DMS114 treated with DMSO at 0.1 percent for 48 hours (cell line): ENCODE measurements at regions not wholly inside any gene's neighbourhood (a gene's known extent, or its start where the extent isn't known, plus 50 kb on each side); places are given as distances from the start of the nearest gene placed in this dataset.
"Not testable (repeated sequence)": the region's sequence is repeated elsewhere in the genome, so short reads cannot be mapped to it uniquely, and the experiment has no call there.

Experiments
- DNase-seq: peaks from one replicate; lab custom pipeline; 2025; ENCODE audit not compliant: unreplicated experiment; lab: John Stamatoyannopoulos, UW

DNA sequence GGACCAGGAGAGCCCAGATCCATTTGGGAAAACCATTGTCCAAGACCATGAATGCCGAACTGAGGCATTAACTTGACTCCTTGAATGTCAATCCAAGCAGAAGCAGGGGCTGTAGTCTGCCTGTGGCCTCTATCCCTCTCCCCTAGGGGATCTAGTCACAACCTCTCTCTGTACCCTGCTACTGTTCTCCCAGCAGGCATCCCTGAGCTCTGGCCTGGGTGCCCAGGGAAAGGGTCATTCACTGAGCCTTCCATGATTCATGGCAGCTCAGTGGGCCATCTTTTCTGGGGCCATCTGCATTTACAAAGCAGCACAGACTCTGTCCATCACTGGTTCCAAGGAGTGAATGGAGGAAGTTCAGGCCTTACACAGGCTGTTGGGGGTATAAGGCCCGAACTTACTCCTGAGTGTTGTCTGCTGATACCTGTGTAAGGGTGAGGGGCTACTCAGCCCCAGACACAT lies 151.8 kb downstream of the ZFP36L2 start:
- DNase-seq = no peak

GRCh38 chr2:43074052-43074451 lies 152.4 kb downstream of the ZFP36L2 start:
- no peak for DNase-seq

DNA sequence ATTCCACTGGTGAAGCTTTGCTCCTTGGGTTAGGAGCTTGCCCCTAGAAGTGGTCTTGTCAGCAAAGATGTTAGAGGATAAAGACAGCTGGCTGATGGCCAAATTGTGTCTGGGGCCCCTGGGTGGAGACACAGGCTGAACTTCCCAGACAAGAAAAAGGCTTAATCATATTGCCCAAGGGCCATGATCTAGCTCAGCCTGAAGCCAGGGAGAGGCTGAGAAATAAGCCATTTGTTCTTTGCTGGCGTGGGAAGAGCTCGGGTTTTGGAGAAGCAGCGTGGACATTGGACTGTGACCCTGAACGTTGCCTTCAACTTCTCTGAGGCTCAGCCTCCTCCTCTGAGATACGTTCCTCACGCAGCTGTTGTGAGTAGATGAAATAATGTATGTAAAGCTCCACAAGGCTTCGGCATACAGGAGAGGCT lies 153.0 kb downstream of the ZFP36L2 start:
- no peak for DNase-seq

- no peak for DNase-seq
These were observed 154.5 kb downstream of the ZFP36L2 start for GRCh38 chr2:43071599-43072550.

DNA sequence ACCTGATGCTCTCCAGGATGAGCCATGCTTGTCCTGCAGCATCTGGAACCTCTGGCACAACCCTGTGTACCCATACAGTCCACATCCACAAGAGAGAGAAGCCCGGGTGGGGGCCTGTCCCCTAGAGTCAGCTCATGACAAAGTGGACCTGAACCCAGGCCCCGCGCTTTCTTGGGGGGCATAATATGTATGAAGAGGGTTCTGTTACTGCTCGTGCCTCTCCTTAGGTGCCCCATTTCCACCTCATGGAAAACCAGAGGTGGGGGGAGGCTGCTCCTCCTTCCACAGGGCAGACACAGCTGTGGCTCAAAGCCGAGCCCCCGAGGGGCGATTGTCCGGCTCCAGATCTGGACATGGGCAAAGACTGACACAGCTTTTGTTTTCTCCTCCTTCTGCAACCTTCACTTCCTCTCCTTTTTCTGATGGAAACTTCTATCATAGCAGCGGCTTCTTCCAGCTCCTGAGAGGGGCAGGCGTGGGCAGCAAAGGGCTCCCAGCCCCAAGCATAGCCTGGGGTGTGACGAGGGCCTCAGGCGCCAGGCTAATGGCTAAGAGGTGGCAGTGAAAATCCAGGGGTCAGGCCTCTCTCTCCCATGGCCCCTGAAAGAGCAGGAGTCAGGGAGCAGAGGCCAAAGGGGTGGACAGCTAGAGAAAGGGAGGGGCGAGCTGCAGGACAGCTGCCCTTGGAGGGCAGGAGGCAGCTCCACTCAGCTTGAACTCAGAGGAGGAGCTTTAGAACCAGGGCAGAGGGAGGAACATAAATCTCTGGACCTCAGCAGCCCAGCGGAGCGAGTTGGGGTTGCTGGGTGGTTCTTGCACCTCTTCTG lies 155.5 kb downstream of the ZFP36L2 start:
- no peak for DNase-seq

DNA sequence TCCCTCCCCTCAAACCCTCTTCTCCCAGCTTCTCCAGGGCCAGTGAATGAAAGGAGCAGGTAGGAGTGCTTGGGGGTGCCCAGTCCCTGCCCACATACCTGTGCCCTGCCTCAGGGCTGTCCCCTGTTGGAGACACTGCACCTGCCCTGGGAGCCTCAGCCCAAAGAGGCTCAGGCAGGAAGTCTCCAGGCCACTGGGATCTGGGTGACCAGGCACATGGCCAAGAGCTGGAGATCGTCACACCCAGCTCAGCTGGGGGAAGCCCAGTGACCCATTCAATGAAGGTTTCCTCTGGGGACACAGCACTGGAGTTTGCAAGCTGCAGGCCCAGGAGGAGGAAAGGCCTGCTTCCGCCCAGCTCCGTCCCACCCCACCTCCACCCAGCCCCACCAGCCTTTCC lies 156.4 kb downstream of the ZFP36L2 start:
- no peak for DNase-seq

- no peak for DNase-seq
These were observed 157.5 kb downstream of the ZFP36L2 start for GRCh38 chr2:43068631-43069517.

DNA sequence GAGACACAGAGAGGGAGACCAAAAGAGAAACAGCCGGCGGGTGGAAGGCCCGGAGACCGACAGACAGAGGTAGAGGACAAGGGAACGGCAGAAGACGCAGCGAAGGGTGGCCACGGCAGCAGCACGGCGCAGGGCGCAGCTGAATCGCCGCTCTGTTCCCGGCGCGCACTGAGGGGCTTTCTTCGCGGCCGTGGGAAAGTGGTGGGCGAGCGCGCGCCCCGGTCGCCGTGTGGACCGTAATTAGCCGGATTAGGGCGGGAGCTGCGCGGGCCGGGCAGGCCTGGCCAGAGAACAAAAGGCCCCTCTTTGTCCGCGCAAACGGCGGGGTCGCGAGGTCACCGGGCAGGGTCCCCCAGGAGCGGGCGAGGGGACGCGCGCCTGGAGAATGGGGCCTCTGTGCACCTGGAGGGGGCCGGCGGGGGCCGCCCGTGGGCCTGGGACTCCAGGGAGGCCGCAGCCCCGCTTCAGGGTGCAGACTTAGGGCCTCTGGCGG lies 158.3 kb downstream of the ZFP36L2 start:
- no peak for DNase-seq

- DNase-seq = no peak
These were observed 159.0 kb downstream of the ZFP36L2 start for GRCh38 chr2:43067254-43068040.

- not testable (repeated sequence) for DNase-seq
These were observed 159.7 kb downstream of the ZFP36L2 start for GRCh38 chr2:43066541-43067253.

- DNase-seq = no peak
These were observed 160.5 kb downstream of the ZFP36L2 start for GRCh38 chr2:43065871-43066270.

DNA sequence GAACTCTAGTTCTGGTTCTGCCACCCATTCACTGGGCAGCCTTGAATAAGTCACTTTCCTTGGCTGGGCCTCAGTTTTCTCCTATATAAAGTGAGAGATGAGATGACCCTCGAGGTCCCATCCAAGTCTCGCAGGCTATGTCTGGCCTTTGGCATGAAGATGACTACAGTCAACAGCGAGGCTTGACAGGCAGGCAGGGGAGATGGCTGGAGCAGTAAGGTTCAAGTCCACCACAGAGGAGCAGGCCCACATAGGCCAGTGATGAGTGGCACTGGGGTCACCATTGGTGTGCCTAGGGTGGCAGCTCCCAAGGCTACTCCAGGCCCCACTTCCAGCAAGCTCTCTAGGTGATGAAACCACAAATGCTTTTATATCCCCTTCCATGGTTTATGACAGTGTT lies 161.4 kb downstream of the ZFP36L2 start:
- no peak for DNase-seq

GRCh38 chr2:43063096-43063495 lies 163.3 kb downstream of the ZFP36L2 start:
- DNase-seq = not testable (repeated sequence)

DNA sequence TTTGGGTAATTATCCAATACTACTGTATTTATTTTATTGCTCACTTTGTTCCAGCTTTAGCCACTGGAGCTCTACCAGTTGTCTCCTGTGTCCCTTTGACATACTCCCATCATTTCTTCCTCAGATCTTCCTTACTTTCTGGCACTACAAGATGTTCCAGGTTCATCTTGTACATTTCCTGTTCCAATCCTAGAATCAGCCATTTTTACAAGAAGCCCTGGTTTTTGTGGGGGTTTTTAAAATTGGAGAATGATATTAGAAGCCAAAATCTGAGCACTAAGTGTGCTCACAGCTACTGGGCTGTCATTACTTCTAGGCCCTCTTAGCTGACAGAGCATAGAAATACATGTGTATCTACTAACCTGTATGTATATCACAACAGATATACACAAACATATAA lies 164.3 kb downstream of the ZFP36L2 start:
- no peak for DNase-seq

- DNase-seq = no peak
These were observed 165.9 kb downstream of the ZFP36L2 start for GRCh38 chr2:43060390-43061016.

GRCh38 chr2:43059183-43059897 lies 167.1 kb downstream of the ZFP36L2 start:
- DNase-seq = no peak

DNA sequence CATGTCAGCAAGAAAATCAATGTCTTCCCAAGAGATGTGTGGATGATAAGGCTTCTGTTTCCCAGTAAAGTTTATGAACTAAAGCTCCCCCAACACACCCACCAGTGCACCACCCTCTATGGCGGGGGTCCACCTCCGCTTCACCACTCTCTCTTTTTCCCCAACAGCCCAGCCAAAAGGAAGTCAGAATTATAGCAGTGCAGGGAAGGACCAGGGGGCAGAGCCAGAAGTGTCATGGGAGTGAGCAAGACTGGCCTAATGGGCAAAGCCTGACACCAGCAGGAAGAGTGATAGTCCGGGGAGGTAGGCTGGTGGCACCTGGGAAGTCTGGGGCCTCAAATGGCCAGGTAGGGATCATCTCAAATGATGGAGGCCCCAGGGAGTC lies 167.7 kb downstream of the ZFP36L2 start:
- DNase-seq = no peak
